ENCODE measurements at regions not wholly inside any gene's neighbourhood (a gene's known extent, or its start where the extent isn't known, plus 50 kb on each side); places are given as distances from the start of the nearest gene placed in this dataset.
A peak's percentile ranks its signal among the peaks of the same experiment; 100 is the strongest.

DNA sequence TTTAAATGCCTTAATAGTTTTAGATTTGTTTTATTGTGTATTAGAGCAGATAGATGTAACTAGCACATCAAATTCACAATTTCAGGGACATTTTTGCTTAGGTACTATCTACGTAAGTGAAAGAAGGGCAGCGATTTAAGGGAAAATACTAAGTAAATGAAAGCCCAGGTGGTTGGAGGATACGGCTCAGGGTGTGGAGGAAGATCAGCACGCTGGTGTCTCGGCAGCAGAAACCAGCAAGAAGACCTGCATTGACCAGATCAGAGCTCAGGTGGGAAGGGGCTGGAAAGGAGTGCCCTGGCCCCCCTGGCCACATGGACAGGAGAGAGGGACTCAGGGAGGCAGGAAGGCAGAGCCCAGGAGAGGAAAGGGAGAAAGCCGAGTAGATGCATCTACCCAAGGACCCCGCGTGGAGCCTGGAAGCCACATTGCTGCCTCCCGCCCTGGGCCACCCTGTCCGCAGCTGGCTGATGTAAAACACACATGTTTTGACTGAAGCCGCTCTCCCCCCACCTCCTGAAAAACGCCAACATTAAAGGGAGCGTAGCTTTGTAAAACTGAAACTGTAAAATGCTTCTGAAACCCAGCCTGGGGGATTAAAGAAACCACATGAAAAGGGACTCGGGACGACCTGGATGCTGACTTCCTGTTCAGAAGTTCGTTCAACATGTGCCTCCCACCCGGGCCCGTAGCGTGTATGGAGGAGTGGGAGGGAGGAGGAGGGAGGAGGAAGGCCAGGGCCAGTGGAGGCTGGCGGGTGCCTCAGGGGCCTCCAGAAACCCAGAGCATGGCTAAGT is 72.6 kb upstream of the TARDBP start:
- no peak overlapping the region for H3K4me3 ChIP-seq (ENCODE audit: low read depth, low read length)
- peak; percentile 77 for DNase-seq (ENCODE audit: low read depth)

GRCh38 chr1:10940451-10940804 is 72.0 kb upstream of the TARDBP start:
- no peak for DNase-seq (ENCODE audit: low read depth)
- H3K4me3 ChIP-seq (ENCODE audit: low read depth, low read length), result no peak overlapping the region
- no peak for TF ChIP-seq CTCF (IDR thresholded peaks at IDR 0.05; ENCODE audit: low read depth, low read length, missing control alignments)

More for the DNA sequence above, 72.6 kb upstream of the TARDBP start:
- TF ChIP-seq CTCF (IDR thresholded peaks at IDR 0.05; ENCODE audit: low read depth, low read length, missing control alignments), result no peak

GRCh38 chr1:10940838-10941237 is 71.6 kb upstream of the TARDBP start:
- DNase-seq (ENCODE audit: low read depth), result no peak
- no peak for TF ChIP-seq CTCF (IDR thresholded peaks at IDR 0.05; ENCODE audit: low read depth, low read length, missing control alignments)
- no peak overlapping the region for H3K4me3 ChIP-seq (ENCODE audit: low read depth, low read length)

DNA sequence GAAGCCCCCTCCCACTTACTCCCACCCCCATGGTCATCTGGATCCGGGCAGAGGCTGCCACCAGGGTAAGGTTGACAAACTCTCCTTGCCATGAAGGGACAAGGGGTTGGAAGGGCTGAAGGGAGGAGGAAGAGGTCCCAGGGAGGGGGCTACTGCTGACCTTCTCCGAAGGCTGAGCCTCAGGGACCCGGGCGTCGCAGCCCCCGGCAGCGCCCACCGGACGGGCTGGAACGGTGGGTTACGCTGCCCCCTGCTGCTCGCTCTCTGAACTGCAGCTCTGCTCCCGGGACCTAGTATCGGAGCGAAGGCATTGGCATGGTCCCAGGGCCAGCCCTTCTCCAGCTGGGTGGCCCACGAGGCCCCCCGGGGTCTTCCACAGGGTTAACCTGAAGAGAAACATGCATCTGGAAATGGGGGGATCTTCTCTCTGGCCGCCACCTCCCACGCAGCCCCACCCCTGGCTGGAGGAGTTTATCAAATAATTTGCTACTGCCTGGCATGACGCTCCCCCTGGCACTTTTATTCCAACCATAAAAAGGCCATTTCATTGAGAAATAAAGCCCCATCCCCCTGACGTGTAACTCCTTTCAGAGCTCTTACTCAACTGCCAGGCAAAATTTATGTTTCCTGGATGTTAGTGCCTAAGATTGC is 70.4 kb upstream of the TARDBP start:
- DNase-seq (ENCODE audit: low read depth), result no peak
- TF ChIP-seq CTCF (IDR thresholded peaks at IDR 0.05; ENCODE audit: low read depth, low read length, missing control alignments), result peak; percentile 98
- no peak overlapping the region for H3K4me3 ChIP-seq (ENCODE audit: low read depth, low read length)

GRCh38 chr1:10942542-10942912 is 69.9 kb upstream of the TARDBP start:
- TF ChIP-seq CTCF (IDR thresholded peaks at IDR 0.05; ENCODE audit: low read depth, low read length, missing control alignments), result no peak
- no peak for DNase-seq (ENCODE audit: low read depth)
- no peak overlapping the region for H3K4me3 ChIP-seq (ENCODE audit: low read depth, low read length)

- no peak overlapping the region for H3K4me3 ChIP-seq (ENCODE audit: low read depth, low read length)
- no peak for DNase-seq (ENCODE audit: low read depth)
- no peak for TF ChIP-seq CTCF (IDR thresholded peaks at IDR 0.05; ENCODE audit: low read depth, low read length, missing control alignments)
These were observed 69.4 kb upstream of the TARDBP start for GRCh38 chr1:10943041-10943440.
